Activated naive CD8-positive, alpha-beta T cell treated with anti-CD3 and anti-CD28 coated beads, Interleukin-2, amount 50 U/mL, for 24 hours (primary cell): ENCODE measurements at regions not wholly inside any gene's neighbourhood (a gene's known extent, or its start where the extent isn't known, plus 50 kb on each side); places are given as distances from the start of the nearest gene placed in this dataset.
"Not testable (repeated sequence)": the region's sequence is repeated elsewhere in the genome, so short reads cannot be mapped to it uniquely, and the experiment has no call there.

ENCODE experiments used
- ATAC-seq: fragments of 150-1000 bp; cut with Tn5 transposase; one replicate; pipeline ENCODE4 v1.10.0; 2021
- DNase-seq: peaks from one replicate; pipeline ENCODE4 v3.0.0; 2021
- H3K27ac Mint-ChIP-seq: one replicate; pipeline ENCODE4 v1.8.0; 2021; ENCODE audit warnings: mild to moderate bottlenecking, mixed read lengths
- H3K27me3 Mint-ChIP-seq: one replicate; pipeline ENCODE4 v1.8.0; 2021; ENCODE audit warnings: mixed read lengths
- H3K36me3 Mint-ChIP-seq: one replicate; pipeline ENCODE4 v1.8.0; 2021; ENCODE audit warnings: low read depth, mixed read lengths
- H3K4me1 Mint-ChIP-seq: one replicate; pipeline ENCODE4 v1.8.0; 2021; ENCODE audit warnings: mixed read lengths
- H3K4me3 Mint-ChIP-seq: one replicate; pipeline ENCODE4 v1.8.0; 2021; ENCODE audit warnings: mild to moderate bottlenecking, moderate library complexity, mixed read lengths
- H3K9me3 Mint-ChIP-seq: one replicate; pipeline ENCODE4 v1.8.0; 2021; ENCODE audit warnings: mixed read lengths

GRCh38 chr13:89066868-89067466, 1395.8 kb downstream of the SLITRK5 start:
- H3K4me1 Mint-ChIP-seq, result no peaks in the 10 kb centered on the region
- no peaks in the 10 kb centered on the region for H3K36me3 Mint-ChIP-seq
- H3K27me3 Mint-ChIP-seq, result no peaks in the 10 kb centered on the region
- H3K9me3 Mint-ChIP-seq, result no peaks in the 10 kb centered on the region
- DNase-seq (peak; percentile 13), ATAC-seq (no peak)
- no peak overlapping the region for H3K27ac Mint-ChIP-seq
- H3K4me3 Mint-ChIP-seq, result no peak overlapping the region

- no peak overlapping the region for H3K4me3 Mint-ChIP-seq
- ATAC-seq, result no peak
- H3K4me1 Mint-ChIP-seq, result no peaks in the 10 kb centered on the region
- H3K27ac Mint-ChIP-seq, result no peak overlapping the region
- no peaks in the 10 kb centered on the region for H3K36me3 Mint-ChIP-seq
- H3K27me3 Mint-ChIP-seq, result no peaks in the 10 kb centered on the region
- no peak for DNase-seq
- H3K9me3 Mint-ChIP-seq, result no peaks in the 10 kb centered on the region
Observed at GRCh38 chr13:89072979-89073378, 1401.8 kb downstream of the SLITRK5 start.

- H3K4me3 Mint-ChIP-seq, result no peak overlapping the region
- H3K9me3 Mint-ChIP-seq, result peaks cover 4% of the 10 kb centered on the region
- H3K27me3 Mint-ChIP-seq, result no peaks in the 10 kb centered on the region
- no peaks in the 10 kb centered on the region for H3K36me3 Mint-ChIP-seq
- no peaks in the 10 kb centered on the region for H3K4me1 Mint-ChIP-seq
- H3K27ac Mint-ChIP-seq, result no peak overlapping the region
- DNase-seq, result no peak
- ATAC-seq, result no peak
Observed at GRCh38 chr13:89076622-89077021, 1405.5 kb downstream of the SLITRK5 start.

GRCh38 chr13:89082623-89083022, 1411.5 kb downstream of the SLITRK5 start:
- Mint-ChIP-seq H3K4me3 (no peak overlapping the region), H3K27ac (no peak overlapping the region), H3K9me3 (peaks cover 4% of the 10 kb centered on the region), H3K4me1 (no peaks in the 10 kb centered on the region), H3K27me3 (no peaks in the 10 kb centered on the region), H3K36me3 (no peaks in the 10 kb centered on the region)
- ATAC-seq (no peak), DNase-seq (no peak)

- ATAC-seq, H3K36me3 Mint-ChIP-seq, DNase-seq, H3K4me3 Mint-ChIP-seq, H3K27ac Mint-ChIP-seq, H3K9me3 Mint-ChIP-seq, H3K4me1 Mint-ChIP-seq, H3K27me3 Mint-ChIP-seq: not testable (repeated sequence)
Observed at GRCh38 chr13:89088107-89088506, 1416.9 kb downstream of the SLITRK5 start.

GRCh38 chr13:89097994-89098393, 1426.8 kb downstream of the SLITRK5 start:
- Mint-ChIP-seq H3K9me3 (peaks cover 11% of the 10 kb centered on the region), H3K27ac (no peak overlapping the region), H3K4me1 (no peaks in the 10 kb centered on the region), H3K36me3 (no peaks in the 10 kb centered on the region), H3K27me3 (no peaks in the 10 kb centered on the region), H3K4me3 (no peak overlapping the region)
- DNase-seq (no peak), ATAC-seq (no peak)

- Mint-ChIP-seq H3K36me3 (no peaks in the 10 kb centered on the region), H3K27ac (no peak overlapping the region), H3K4me1 (no peaks in the 10 kb centered on the region), H3K27me3 (no peaks in the 10 kb centered on the region), H3K4me3 (no peak overlapping the region), H3K9me3 (peaks cover 10% of the 10 kb centered on the region)
- DNase-seq, result no peak
- ATAC-seq, result no peak
Observed at GRCh38 chr13:89113744-89114143, 1442.6 kb downstream of the SLITRK5 start.

GRCh38 chr13:89115307-89115706, 1444.1 kb downstream of the SLITRK5 start:
- no peak for ATAC-seq
- Mint-ChIP-seq H3K27me3 (no peaks in the 10 kb centered on the region), H3K27ac (no peak overlapping the region), H3K9me3 (peaks cover 12% of the 10 kb centered on the region), H3K4me3 (no peak overlapping the region), H3K4me1 (no peaks in the 10 kb centered on the region), H3K36me3 (no peaks in the 10 kb centered on the region)
- no peak for DNase-seq

GRCh38 chr13:89136678-89137077, 1465.5 kb downstream of the SLITRK5 start:
- Mint-ChIP-seq H3K27ac (no peak overlapping the region), H3K9me3 (peaks cover 5% of the 10 kb centered on the region), H3K36me3 (no peaks in the 10 kb centered on the region), H3K4me3 (no peak overlapping the region), H3K4me1 (no peaks in the 10 kb centered on the region), H3K27me3 (no peaks in the 10 kb centered on the region)
- DNase-seq (no peak), ATAC-seq (no peak)

GRCh38 chr13:89150362-89150761, 1479.2 kb downstream of the SLITRK5 start:
- Mint-ChIP-seq H3K9me3 (peaks cover 25% of the 10 kb centered on the region), H3K27ac (no peak overlapping the region), H3K4me1 (no peaks in the 10 kb centered on the region), H3K36me3 (no peaks in the 10 kb centered on the region), H3K27me3 (no peaks in the 10 kb centered on the region), H3K4me3 (no peak overlapping the region)
- no peak for ATAC-seq
- no peak for DNase-seq

GRCh38 chr13:89153941-89154340, 1482.8 kb downstream of the SLITRK5 start:
- no peak overlapping the region for H3K4me3 Mint-ChIP-seq
- H3K9me3 Mint-ChIP-seq, result peaks cover 19% of the 10 kb centered on the region
- DNase-seq (no peak), ATAC-seq (no peak)
- no peaks in the 10 kb centered on the region for H3K36me3 Mint-ChIP-seq
- no peak overlapping the region for H3K27ac Mint-ChIP-seq
- H3K4me1 Mint-ChIP-seq, result no peaks in the 10 kb centered on the region
- H3K27me3 Mint-ChIP-seq, result no peaks in the 10 kb centered on the region

- no peaks in the 10 kb centered on the region for H3K36me3 Mint-ChIP-seq
- no peak overlapping the region for H3K27ac Mint-ChIP-seq
- no peaks in the 10 kb centered on the region for H3K4me1 Mint-ChIP-seq
- H3K9me3 Mint-ChIP-seq, result peaks cover 17% of the 10 kb centered on the region
- DNase-seq (no peak), ATAC-seq (no peak)
- no peak overlapping the region for H3K4me3 Mint-ChIP-seq
- no peaks in the 10 kb centered on the region for H3K27me3 Mint-ChIP-seq
Observed at GRCh38 chr13:89163096-89163495, 1491.9 kb downstream of the SLITRK5 start.

GRCh38 chr13:89165685-89166084, 1494.5 kb downstream of the SLITRK5 start:
- peaks cover 6% of the 10 kb centered on the region for H3K9me3 Mint-ChIP-seq
- ATAC-seq (no peak), DNase-seq (no peak)
- no peaks in the 10 kb centered on the region for H3K27me3 Mint-ChIP-seq
- no peaks in the 10 kb centered on the region for H3K4me1 Mint-ChIP-seq
- no peak overlapping the region for H3K27ac Mint-ChIP-seq
- H3K36me3 Mint-ChIP-seq, result no peaks in the 10 kb centered on the region
- no peak overlapping the region for H3K4me3 Mint-ChIP-seq

- DNase-seq (no peak), ATAC-seq (no peak)
- H3K27ac Mint-ChIP-seq, result no peak overlapping the region
- no peak overlapping the region for H3K4me3 Mint-ChIP-seq
- H3K9me3 Mint-ChIP-seq, result no peaks in the 10 kb centered on the region
- H3K27me3 Mint-ChIP-seq, result no peaks in the 10 kb centered on the region
- H3K36me3 Mint-ChIP-seq, result no peaks in the 10 kb centered on the region
- no peaks in the 10 kb centered on the region for H3K4me1 Mint-ChIP-seq
Observed at GRCh38 chr13:89169951-89170350, 1498.8 kb downstream of the SLITRK5 start.

GRCh38 chr13:89181041-89181440, 1509.9 kb downstream of the SLITRK5 start:
- no peaks in the 10 kb centered on the region for H3K4me1 Mint-ChIP-seq
- H3K9me3 Mint-ChIP-seq, result peaks cover 21% of the 10 kb centered on the region
- ATAC-seq, result no peak
- H3K27ac Mint-ChIP-seq, result no peak overlapping the region
- DNase-seq, result no peak
- H3K4me3 Mint-ChIP-seq, result no peak overlapping the region
- H3K27me3 Mint-ChIP-seq, result no peaks in the 10 kb centered on the region
- H3K36me3 Mint-ChIP-seq, result no peaks in the 10 kb centered on the region

GRCh38 chr13:89199138-89199537, 1528.0 kb downstream of the SLITRK5 start:
- H3K27ac Mint-ChIP-seq, result no peak overlapping the region
- peaks cover 15% of the 10 kb centered on the region for H3K9me3 Mint-ChIP-seq
- DNase-seq (no peak), ATAC-seq (no peak)
- H3K4me1 Mint-ChIP-seq, result no peaks in the 10 kb centered on the region
- H3K4me3 Mint-ChIP-seq, result no peak overlapping the region
- no peaks in the 10 kb centered on the region for H3K36me3 Mint-ChIP-seq
- no peaks in the 10 kb centered on the region for H3K27me3 Mint-ChIP-seq
